ENCODE measurements at regions not wholly inside any gene's neighbourhood (a gene's known extent, or its start where the extent isn't known, plus 50 kb on each side); places are given as distances from the start of the nearest gene placed in this dataset.

- in situ Hi-C loops (cut with HindIII; ENCODE audit: low sequenced_read_pairs) = no loop called here
- no peak for DNase-seq (ENCODE audit: low spot score)
Measured at GRCh38 chr2:160701822-160702221, 208.2 kb upstream of the RBMS1 start.

DNA sequence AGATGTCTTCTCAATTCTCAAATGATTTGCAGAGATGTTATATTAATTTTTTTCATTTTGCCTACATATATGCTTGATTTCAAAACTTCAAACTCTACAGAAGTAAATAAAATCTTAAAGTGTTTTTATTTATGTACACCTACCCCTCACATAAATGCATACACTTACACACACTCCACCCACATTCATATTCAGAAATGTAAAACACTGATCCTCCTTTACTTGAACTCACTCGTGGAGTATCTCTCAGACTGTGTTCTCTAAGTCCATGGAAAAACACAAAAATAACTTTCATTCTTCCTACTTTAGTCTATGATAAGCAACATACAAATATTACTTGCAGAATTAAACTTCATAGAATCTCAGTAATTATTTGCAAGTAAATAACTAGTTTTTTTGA, 209.1 kb upstream of the RBMS1 start:
- DNase-seq (ENCODE audit: low spot score) = no peak
- in situ Hi-C loops (cut with HindIII; ENCODE audit: low sequenced_read_pairs) = no loop called here

DNA sequence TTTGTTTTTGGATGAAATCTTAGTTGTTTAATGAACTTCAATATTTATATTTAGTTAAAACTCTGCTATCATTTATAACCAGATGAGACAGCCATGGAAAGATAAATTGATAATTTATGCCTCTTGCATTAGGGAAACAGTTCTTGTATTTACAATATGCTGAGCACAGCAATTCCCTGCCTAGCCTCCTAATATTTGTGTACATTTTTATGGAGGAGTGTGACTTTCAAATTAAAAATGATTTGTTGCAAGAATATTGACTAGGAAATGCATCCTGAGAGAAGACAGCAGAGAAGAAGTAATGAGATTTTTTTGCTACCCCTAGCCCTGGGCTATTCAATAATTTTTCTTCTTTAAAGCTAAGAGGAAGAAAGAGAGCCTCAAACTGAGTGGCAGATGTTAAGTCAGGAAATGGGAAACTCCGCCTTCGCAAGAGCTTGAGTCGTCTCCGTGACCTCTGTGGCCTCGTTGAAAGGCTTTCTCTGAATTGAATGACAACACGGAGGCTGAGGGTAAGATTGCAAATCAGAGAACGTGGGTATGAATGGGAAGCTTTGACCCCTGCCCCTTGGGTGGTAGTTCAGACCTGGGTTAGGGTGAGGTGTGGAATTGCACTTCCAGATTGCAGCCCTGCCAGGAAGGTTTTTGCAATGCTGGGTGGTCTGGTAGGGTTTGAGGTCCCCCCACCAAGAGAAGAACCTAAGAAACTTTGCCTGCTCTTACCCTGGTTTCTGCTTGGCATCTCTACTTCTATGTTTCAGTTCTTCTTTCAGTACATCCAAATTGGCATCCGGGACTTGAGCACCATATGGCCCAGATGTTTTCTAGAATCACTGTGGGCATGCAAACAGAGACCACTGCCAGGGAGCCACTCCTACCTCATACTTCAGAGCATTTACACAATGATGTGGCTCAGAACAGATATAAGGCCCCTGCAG, 210.3 kb upstream of the RBMS1 start:
- DNase-seq (ENCODE audit: low spot score) = no peak
- in situ Hi-C loops (cut with HindIII; ENCODE audit: low sequenced_read_pairs) = no loop called here

DNA sequence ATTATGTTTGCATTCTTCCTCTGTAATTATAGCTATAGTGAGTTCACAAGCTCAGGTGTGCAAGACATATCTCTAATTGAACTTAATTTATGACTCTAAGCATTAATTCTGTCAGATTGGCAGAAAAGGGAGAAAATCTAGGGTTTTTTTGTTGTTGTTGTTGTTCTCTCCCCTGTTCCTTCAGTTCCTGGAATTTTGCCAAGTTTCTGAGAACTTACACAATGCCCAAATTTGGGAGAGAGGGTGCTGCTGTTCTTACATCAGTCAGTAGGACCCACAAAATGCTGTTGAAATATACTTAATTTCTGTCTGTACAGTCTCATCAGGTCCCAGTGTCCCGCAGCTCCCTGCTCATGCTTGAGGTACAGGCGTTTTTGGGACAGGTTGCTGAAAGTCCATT, 221.8 kb upstream of the RBMS1 start:
- in situ Hi-C loops (cut with HindIII; ENCODE audit: low sequenced_read_pairs) = no loop called here

DNA sequence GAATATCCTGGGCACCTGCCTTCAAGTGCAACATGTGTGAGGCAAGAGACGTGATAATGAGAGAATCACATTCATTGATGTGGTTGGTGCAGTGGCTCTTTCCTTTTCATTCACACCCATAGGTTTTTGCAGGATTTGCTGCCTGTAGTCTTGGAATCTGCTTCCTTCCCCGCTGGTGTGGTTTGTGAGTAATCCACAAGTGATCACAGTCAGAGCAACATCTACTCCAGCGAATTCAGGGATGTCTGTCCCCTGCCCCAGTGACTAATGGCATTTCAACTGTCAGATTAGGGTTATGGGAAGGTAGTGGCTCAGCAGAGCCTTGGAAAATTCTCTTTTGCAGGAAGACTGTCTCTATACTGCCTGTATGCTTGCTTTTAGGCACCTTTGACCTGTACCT, 225.5 kb upstream of the RBMS1 start:
- in situ Hi-C loops (cut with HindIII; ENCODE audit: low sequenced_read_pairs) = no loop called here
- DNase-seq (ENCODE audit: low spot score) = no peak

More for the DNA sequence above, 221.8 kb upstream of the RBMS1 start:
- DNase-seq (ENCODE audit: low spot score) = no peak

- no peak for DNase-seq (ENCODE audit: low spot score)
- in situ Hi-C loops (cut with HindIII; ENCODE audit: low sequenced_read_pairs) = no loop called here
Measured at GRCh38 chr2:160720098-160720497, 226.5 kb upstream of the RBMS1 start.

DNA sequence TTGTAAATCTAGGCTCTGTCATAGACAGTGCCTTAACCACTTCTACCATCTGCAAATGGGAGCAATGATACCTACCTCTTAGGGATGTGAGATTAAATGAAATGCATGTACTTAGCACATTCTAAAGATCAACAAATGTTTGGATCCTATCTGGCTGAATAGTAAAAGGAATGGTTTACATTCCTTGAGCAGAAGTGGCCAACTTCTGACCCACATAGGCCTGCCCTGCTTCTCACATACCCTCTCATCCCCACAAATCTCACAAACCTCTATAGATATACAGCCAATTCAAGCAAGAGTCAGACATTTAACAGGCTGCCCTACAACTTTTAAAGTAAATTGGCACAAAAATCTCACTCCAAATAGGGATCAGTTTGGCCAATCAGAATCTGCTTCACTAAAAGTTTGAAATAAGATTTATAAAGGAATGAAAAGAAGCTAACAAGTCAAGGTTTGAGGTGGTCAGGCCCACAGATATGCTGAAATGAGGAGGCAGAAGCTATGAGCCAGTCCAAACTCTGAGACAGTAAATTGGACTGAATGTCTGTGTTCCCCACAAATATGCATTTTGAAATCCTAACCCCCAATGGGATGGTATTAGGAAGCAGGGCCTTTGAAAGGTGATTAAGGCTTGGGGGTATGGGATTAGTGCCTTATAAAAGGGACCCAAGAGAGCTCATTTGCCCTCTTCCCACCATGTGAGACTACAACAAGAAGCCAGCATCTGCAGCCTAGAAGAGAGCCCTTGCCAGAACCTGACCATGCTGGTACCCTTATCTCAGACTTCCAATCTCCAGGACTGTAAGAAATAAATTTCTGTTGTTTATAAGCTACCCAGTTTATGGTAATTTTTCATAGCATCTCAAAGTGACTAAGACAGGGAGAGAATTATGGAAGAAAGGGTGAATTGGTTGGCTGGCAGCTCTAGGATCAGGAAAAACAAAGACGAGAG, 227.8 kb upstream of the RBMS1 start:
- in situ Hi-C loops (cut with HindIII; ENCODE audit: low sequenced_read_pairs) = no loop called here
- no peak for DNase-seq (ENCODE audit: low spot score)

DNA sequence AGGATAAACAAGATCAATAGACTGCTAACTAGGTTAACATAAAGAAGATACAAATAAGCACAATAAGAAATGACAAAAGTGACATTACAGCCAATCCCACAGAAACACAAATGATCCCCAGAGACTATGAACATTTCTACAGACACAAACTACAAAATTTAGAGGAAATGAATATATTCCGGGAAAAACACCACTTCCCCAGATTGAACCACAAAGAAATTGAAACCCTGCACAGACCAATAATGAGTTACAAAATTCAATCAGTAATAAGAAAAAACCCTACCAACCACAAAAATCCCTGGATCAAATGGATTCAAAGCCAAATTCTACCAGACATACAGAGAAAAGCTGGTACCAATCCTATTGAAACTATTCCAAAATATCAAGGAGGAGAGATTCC, 232.4 kb upstream of the RBMS1 start:
- in situ Hi-C loops (cut with HindIII; ENCODE audit: low sequenced_read_pairs) = no loop called here
- DNase-seq (ENCODE audit: low spot score) = no peak

- in situ Hi-C loops (cut with HindIII; ENCODE audit: low sequenced_read_pairs) = no loop called here
- DNase-seq (ENCODE audit: low spot score) = no peak
Measured at GRCh38 chr2:160730296-160730995, 236.8 kb upstream of the RBMS1 start.

GRCh38 chr2:160731415-160731814, 237.8 kb upstream of the RBMS1 start:
- in situ Hi-C loops (cut with HindIII; ENCODE audit: low sequenced_read_pairs) = no loop called here
- no peak for DNase-seq (ENCODE audit: low spot score)

DNA sequence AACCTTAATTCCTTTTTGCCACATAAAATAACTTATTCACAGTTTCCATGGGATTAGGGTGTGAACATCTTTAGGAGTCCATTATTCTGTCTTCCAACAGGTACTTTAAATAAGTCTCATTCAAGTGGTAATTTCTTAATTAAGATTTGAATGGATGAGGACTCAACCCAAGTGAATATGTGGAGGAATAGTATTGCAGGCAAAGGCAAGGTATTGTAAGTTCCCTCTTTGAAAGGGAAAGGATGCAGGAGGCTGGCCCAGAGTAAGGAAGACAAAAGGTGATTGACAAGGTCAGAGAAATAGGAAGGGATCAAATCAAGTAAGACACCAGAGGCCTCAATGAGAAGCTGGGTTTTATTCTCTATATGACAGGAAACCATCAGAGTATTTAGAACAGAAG, 238.2 kb upstream of the RBMS1 start:
- in situ Hi-C loops (cut with HindIII; ENCODE audit: low sequenced_read_pairs) = no loop called here
- no peak for DNase-seq (ENCODE audit: low spot score)

DNA sequence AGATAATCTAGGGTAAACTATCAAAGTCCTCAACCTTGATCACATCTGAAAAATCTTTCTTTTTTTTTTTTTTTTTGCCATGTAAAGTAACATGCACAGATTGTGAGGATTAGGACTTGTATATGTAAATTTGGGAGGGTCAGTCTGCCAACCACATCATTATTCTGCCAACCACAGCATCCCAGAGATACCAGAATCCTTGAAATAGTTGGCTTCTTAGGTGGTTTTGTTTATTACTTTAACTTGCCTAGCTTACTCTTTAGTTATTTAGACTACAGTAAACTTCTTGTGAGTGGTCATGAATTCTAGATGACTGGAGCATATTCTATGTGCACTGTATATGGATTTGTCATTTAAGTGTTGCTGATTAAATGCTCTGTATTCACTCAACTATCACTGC, 242.1 kb upstream of the RBMS1 start:
- in situ Hi-C loops (cut with HindIII; ENCODE audit: low sequenced_read_pairs) = no loop called here
- DNase-seq (ENCODE audit: low spot score) = no peak

- in situ Hi-C loops (cut with HindIII; ENCODE audit: low sequenced_read_pairs) = no loop called here
Measured at GRCh38 chr2:160736148-160737028, 242.8 kb upstream of the RBMS1 start.

GRCh38 chr2:160737247-160737646, 243.6 kb upstream of the RBMS1 start:
- DNase-seq (ENCODE audit: low spot score) = no peak
- in situ Hi-C loops (cut with HindIII; ENCODE audit: low sequenced_read_pairs) = no loop called here

More at GRCh38 chr2:160736148-160737028, 242.8 kb upstream of the RBMS1 start:
- no peak for DNase-seq (ENCODE audit: low spot score)

- in situ Hi-C loops (cut with HindIII; ENCODE audit: low sequenced_read_pairs) = no loop called here
- no peak for DNase-seq (ENCODE audit: low spot score)
Measured at GRCh38 chr2:160741271-160741670, 247.7 kb upstream of the RBMS1 start.

DNA sequence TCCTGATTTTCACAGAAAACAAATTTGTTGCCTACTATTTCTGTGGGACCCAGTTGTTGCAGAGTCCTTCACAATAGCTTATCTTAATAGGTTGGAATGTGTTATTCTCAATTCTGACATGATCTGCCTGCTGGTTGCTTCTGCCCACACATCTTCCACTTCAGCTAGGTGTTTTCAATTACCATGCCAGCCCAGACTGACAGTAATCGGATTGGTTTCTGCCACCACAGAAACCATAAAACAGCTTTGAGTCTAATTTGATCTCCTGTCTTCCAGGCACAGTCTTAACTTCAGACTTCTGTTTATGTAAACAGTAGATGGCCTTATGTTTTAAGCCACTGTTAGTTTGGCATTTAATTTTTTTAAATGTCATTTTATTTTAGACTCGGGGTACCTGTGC, 248.2 kb upstream of the RBMS1 start:
- in situ Hi-C loops (cut with HindIII; ENCODE audit: low sequenced_read_pairs) = no loop called here
- DNase-seq (ENCODE audit: low spot score) = no peak

- in situ Hi-C loops (cut with HindIII; ENCODE audit: low sequenced_read_pairs) = no loop called here
- no peak for DNase-seq (ENCODE audit: low spot score)
Measured at GRCh38 chr2:160742667-160743066, 249.1 kb upstream of the RBMS1 start.

DNA sequence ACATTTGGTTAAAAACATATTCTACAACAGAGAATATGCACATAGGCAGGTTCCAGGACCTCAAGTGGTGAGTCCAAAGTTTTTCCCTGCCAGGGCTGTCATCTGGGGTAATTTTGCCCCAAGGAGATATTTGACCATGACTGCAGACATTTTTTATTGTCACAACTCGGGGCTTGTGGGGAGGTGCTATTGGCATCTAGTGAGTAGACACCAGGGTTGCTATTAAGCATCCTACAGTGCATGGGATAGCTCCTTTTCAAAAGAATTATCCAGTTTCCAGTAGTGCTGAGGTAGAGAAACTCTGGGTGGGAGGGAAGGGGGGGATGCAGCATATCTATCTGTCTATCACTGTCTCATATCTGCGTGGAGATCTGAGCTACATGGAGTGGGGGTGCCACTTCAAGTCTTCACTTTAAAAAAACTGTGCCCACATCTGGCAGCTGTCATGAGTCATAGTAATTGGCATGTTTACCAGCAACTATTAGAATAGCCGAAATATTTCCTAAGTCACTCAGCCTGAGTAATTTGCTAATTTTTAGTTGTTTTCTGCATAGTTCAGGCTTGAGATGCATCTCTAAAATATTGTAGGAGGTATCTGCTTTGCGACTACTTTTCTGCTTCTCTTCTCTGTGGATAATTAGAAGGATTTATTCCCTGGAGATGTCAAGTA, 254.0 kb upstream of the RBMS1 start:
- DNase-seq (ENCODE audit: low spot score) = no peak
- in situ Hi-C loops (cut with HindIII; ENCODE audit: low sequenced_read_pairs) = no loop called here

All from G401 (cell line).